ENCODE measurements at regions not wholly inside any gene's neighbourhood (a gene's known extent, or its start where the extent isn't known, plus 50 kb on each side); places are given as distances from the start of the nearest gene placed in this dataset.

GRCh38 chr14:101397206-101397605 is 164.1 kb upstream of the DIO3 start:
- WGBS, 2 experiments (ENCODE audit: low coverage in 1 of 2, low lambda C conversion rate in 2 of 2, missing lambda C conversion rate in 2 of 2) = 83 to 91% methylated on average over 12 of the region's 12 CpGs
- H3K4me3 ChIP-seq = no peak overlapping the region
- H3K36me3 ChIP-seq (ENCODE audit: low read depth) = no peaks in the 10 kb centered on the region
- no peaks in the 10 kb centered on the region for H3F3A ChIP-seq (ENCODE audit: insufficient read depth)
- H4K20me1 ChIP-seq (ENCODE audit: insufficient read depth) = no peaks in the 10 kb centered on the region
- no peaks in the 10 kb centered on the region for H3K79me2 ChIP-seq (ENCODE audit: insufficient read depth)
- H3K27me3 ChIP-seq (replicated peaks; ENCODE audit: insufficient read depth) = peaks cover 13% of the 10 kb centered on the region
- no peaks in the 10 kb centered on the region for H3K9me2 ChIP-seq (ENCODE audit: insufficient read depth)
- H3K9ac ChIP-seq = no peak overlapping the region
- H3K27ac ChIP-seq = no peak overlapping the region
- TF ChIP-seq EZH2 (IDR thresholded peaks at IDR 0.05; ENCODE audit: insufficient read depth, poor library complexity, severe bottlenecking) = no peak
- in situ Hi-C loops (cut with MboI) = no loop called here
- H3K4me1 ChIP-seq (ENCODE audit: insufficient read depth) = no peaks in the 10 kb centered on the region
- no peaks in the 10 kb centered on the region for H3K9me3 ChIP-seq (ENCODE audit: low read depth)
- H3K4me2 ChIP-seq (ENCODE audit: unreplicated experiment) = no peak overlapping the region
- no peak overlapping the region for H2AFZ ChIP-seq
- no peak for DNase-seq

- no peak overlapping the region for H3K27ac ChIP-seq
- H3K27me3 ChIP-seq (replicated peaks; ENCODE audit: insufficient read depth) = peaks cover 13% of the 10 kb centered on the region
- H3K79me2 ChIP-seq (ENCODE audit: insufficient read depth) = no peaks in the 10 kb centered on the region
- H2AFZ ChIP-seq = no peak overlapping the region
- H3K4me1 ChIP-seq (ENCODE audit: insufficient read depth) = no peaks in the 10 kb centered on the region
- no peak overlapping the region for H3K4me2 ChIP-seq (ENCODE audit: unreplicated experiment)
- H4K20me1 ChIP-seq (ENCODE audit: insufficient read depth) = no peaks in the 10 kb centered on the region
- H3K4me3 ChIP-seq = no peak overlapping the region
- no peaks in the 10 kb centered on the region for H3K9me3 ChIP-seq (ENCODE audit: low read depth)
- peak; percentile 4 for DNase-seq
- H3K36me3 ChIP-seq (ENCODE audit: low read depth) = no peaks in the 10 kb centered on the region
- no peaks in the 10 kb centered on the region for H3F3A ChIP-seq (ENCODE audit: insufficient read depth)
- no peaks in the 10 kb centered on the region for H3K9me2 ChIP-seq (ENCODE audit: insufficient read depth)
- no peak overlapping the region for H3K9ac ChIP-seq
- in situ Hi-C loops (cut with MboI) = no loop called here
- no peak for TF ChIP-seq EZH2 (IDR thresholded peaks at IDR 0.05; ENCODE audit: insufficient read depth, poor library complexity, severe bottlenecking)
- TF ChIP-seq EZH2phosphoT487 (IDR thresholded peaks at IDR 0.05; ENCODE audit: insufficient read depth, low read depth) = no peak
- 20 to 22% methylated on average over 14 of the region's 14 CpGs for WGBS, 2 experiments (ENCODE audit: low coverage in 1 of 2, low lambda C conversion rate in 2 of 2, missing lambda C conversion rate in 2 of 2)
Measured at GRCh38 chr14:101398011-101398410, 163.3 kb upstream of the DIO3 start.

GRCh38 chr14:101399737-101400517 is 161.4 kb upstream of the DIO3 start:
- Histone ChIP-seq H3K27me3 (replicated peaks; ENCODE audit: insufficient read depth) (peaks cover 7% of the 10 kb centered on the region), H3K27ac (no peak overlapping the region), H3K9me2 (ENCODE audit: insufficient read depth) (no peaks in the 10 kb centered on the region), H3K79me2 (ENCODE audit: insufficient read depth) (no peaks in the 10 kb centered on the region), H3K4me2 (ENCODE audit: unreplicated experiment) (no peak overlapping the region), H4K20me1 (ENCODE audit: insufficient read depth) (no peaks in the 10 kb centered on the region), H3F3A (ENCODE audit: insufficient read depth) (no peaks in the 10 kb centered on the region), H3K36me3 (ENCODE audit: low read depth) (no peaks in the 10 kb centered on the region), H3K4me1 (ENCODE audit: insufficient read depth) (no peaks in the 10 kb centered on the region), H3K9me3 (ENCODE audit: low read depth) (no peaks in the 10 kb centered on the region), H3K9ac (no peak overlapping the region), H3K4me3 (no peak overlapping the region), H2AFZ (no peak overlapping the region)
- WGBS, 2 experiments (ENCODE audit: low coverage in 1 of 2, low lambda C conversion rate in 2 of 2, missing lambda C conversion rate in 2 of 2) = 71 to 73% methylated on average over 5 of the region's 5 CpGs
- DNase-seq = no peak
- no peak for TF ChIP-seq EZH2 (IDR thresholded peaks at IDR 0.05; ENCODE audit: insufficient read depth, poor library complexity, severe bottlenecking)
- TF ChIP-seq EZH2phosphoT487 (IDR thresholded peaks at IDR 0.05; ENCODE audit: insufficient read depth, low read depth) = no peak
- in situ Hi-C loops (cut with MboI) = no loop called here

GRCh38 chr14:101400830-101401229 is 160.5 kb upstream of the DIO3 start:
- no peaks in the 10 kb centered on the region for H3F3A ChIP-seq (ENCODE audit: insufficient read depth)
- no peak overlapping the region for H2AFZ ChIP-seq
- in situ Hi-C loops (cut with MboI) = no loop called here
- TF ChIP-seq EZH2phosphoT487 (IDR thresholded peaks at IDR 0.05; ENCODE audit: insufficient read depth, low read depth) (no peak), EZH2 (IDR thresholded peaks at IDR 0.05; ENCODE audit: insufficient read depth, poor library complexity, severe bottlenecking) (no peak)
- peak overlapping the region; percentile 40 for H3K4me2 ChIP-seq (ENCODE audit: unreplicated experiment)
- DNase-seq = peak; percentile 65
- no peaks in the 10 kb centered on the region for H3K4me1 ChIP-seq (ENCODE audit: insufficient read depth)
- no peaks in the 10 kb centered on the region for H3K79me2 ChIP-seq (ENCODE audit: insufficient read depth)
- no peak overlapping the region for H3K4me3 ChIP-seq
- H3K36me3 ChIP-seq (ENCODE audit: low read depth) = no peaks in the 10 kb centered on the region
- WGBS, 2 experiments (ENCODE audit: low coverage in 1 of 2, low lambda C conversion rate in 2 of 2, missing lambda C conversion rate in 2 of 2) = 3 to 6% methylated on average over 11 of the region's 11 CpGs
- H3K9me2 ChIP-seq (ENCODE audit: insufficient read depth) = no peaks in the 10 kb centered on the region
- H3K27me3 ChIP-seq (replicated peaks; ENCODE audit: insufficient read depth) = peaks cover 7% of the 10 kb centered on the region
- no peak overlapping the region for H3K9ac ChIP-seq
- H4K20me1 ChIP-seq (ENCODE audit: insufficient read depth) = no peaks in the 10 kb centered on the region
- H3K27ac ChIP-seq = no peak overlapping the region
- no peaks in the 10 kb centered on the region for H3K9me3 ChIP-seq (ENCODE audit: low read depth)
